ENCODE measurements at regions not wholly inside any gene's neighbourhood (a gene's known extent, or its start where the extent isn't known, plus 50 kb on each side); places are given as distances from the start of the nearest gene placed in this dataset.

- TF ChIP-seq, protein P1, sequence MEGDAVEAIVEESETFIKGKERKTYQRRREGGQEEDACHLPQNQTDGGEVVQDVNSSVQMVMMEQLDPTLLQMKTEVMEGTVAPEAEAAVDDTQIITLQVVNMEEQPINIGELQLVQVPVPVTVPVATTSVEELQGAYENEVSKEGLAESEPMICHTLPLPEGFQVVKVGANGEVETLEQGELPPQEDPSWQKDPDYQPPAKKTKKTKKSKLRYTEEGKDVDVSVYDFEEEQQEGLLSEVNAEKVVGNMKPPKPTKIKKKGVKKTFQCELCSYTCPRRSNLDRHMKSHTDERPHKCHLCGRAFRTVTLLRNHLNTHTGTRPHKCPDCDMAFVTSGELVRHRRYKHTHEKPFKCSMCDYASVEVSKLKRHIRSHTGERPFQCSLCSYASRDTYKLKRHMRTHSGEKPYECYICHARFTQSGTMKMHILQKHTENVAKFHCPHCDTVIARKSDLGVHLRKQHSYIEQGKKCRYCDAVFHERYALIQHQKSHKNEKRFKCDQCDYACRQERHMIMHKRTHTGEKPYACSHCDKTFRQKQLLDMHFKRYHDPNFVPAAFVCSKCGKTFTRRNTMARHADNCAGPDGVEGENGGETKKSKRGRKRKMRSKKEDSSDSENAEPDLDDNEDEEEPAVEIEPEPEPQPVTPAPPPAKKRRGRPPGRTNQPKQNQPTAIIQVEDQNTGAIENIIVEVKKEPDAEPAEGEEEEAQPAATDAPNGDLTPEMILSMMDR (IDR thresholded peaks at IDR 0.05) = no peak
- no peak for TF ChIP-seq EZH2 (IDR thresholded peaks at IDR 0.05)
- TF ChIP-seq EZH2phosphoT487 (IDR thresholded peaks at IDR 0.05) = no peak
These were observed 551.0 kb downstream of the CCDC171 start for GRCh38 chr9:16103620-16104397.
